ENCODE measurements at regions not wholly inside any gene's neighbourhood (a gene's known extent, or its start where the extent isn't known, plus 50 kb on each side); places are given as distances from the start of the nearest gene placed in this dataset.
"Not testable (repeated sequence)": the region's sequence is repeated elsewhere in the genome, so short reads cannot be mapped to it uniquely, and the experiment has no call there.

GRCh38 chr6:67694127-67694526 lies 941.0 kb upstream of the ADGRB3 start:
- TF ChIP-seq, protein P1, sequence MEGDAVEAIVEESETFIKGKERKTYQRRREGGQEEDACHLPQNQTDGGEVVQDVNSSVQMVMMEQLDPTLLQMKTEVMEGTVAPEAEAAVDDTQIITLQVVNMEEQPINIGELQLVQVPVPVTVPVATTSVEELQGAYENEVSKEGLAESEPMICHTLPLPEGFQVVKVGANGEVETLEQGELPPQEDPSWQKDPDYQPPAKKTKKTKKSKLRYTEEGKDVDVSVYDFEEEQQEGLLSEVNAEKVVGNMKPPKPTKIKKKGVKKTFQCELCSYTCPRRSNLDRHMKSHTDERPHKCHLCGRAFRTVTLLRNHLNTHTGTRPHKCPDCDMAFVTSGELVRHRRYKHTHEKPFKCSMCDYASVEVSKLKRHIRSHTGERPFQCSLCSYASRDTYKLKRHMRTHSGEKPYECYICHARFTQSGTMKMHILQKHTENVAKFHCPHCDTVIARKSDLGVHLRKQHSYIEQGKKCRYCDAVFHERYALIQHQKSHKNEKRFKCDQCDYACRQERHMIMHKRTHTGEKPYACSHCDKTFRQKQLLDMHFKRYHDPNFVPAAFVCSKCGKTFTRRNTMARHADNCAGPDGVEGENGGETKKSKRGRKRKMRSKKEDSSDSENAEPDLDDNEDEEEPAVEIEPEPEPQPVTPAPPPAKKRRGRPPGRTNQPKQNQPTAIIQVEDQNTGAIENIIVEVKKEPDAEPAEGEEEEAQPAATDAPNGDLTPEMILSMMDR (IDR thresholded peaks at IDR 0.05) = no peak
- DNase-seq = no peak
- no peaks in the 10 kb centered on the region for H3K27me3 Mint-ChIP-seq (ENCODE audit: insufficient read depth)

GRCh38 chr6:67689329-67689728 lies 945.8 kb upstream of the ADGRB3 start:
- no peak overlapping the region for H3K4me3 Mint-ChIP-seq
- H3K27ac Mint-ChIP-seq = no peak overlapping the region
- TF ChIP-seq, protein P1 (IDR thresholded peaks at IDR 0.05) = no peak
- peaks cover 12% of the 10 kb centered on the region for H3K9me3 Mint-ChIP-seq
- no peak for DNase-seq
- no peaks in the 10 kb centered on the region for H3K36me3 Mint-ChIP-seq (ENCODE audit: low read depth)
- no peaks in the 10 kb centered on the region; the same call in 1 of the 2 replicates for H3K4me1 Mint-ChIP-seq (ENCODE audit: low read depth)
- no peaks in the 10 kb centered on the region for H3K27me3 Mint-ChIP-seq (ENCODE audit: insufficient read depth)

More at GRCh38 chr6:67694127-67694526, 941.0 kb upstream of the ADGRB3 start:
- H3K27ac Mint-ChIP-seq = no peak overlapping the region
- peaks cover 12% of the 10 kb centered on the region for H3K9me3 Mint-ChIP-seq
- H3K36me3 Mint-ChIP-seq (ENCODE audit: low read depth) = no peaks in the 10 kb centered on the region
- H3K4me1 Mint-ChIP-seq (ENCODE audit: low read depth) = no peaks in the 10 kb centered on the region
- H3K4me3 Mint-ChIP-seq = no peak overlapping the region

GRCh38 chr6:67687396-67687795 lies 947.7 kb upstream of the ADGRB3 start:
- no peaks in the 10 kb centered on the region for H3K36me3 Mint-ChIP-seq (ENCODE audit: low read depth)
- TF ChIP-seq, protein P1 (IDR thresholded peaks at IDR 0.05) = no peak
- DNase-seq = no peak
- H3K27ac Mint-ChIP-seq = no peak overlapping the region
- peaks cover 12% of the 10 kb centered on the region for H3K9me3 Mint-ChIP-seq
- no peaks in the 10 kb centered on the region for H3K27me3 Mint-ChIP-seq (ENCODE audit: insufficient read depth)
- no peak overlapping the region for H3K4me3 Mint-ChIP-seq
- H3K4me1 Mint-ChIP-seq (ENCODE audit: low read depth) = no peaks in the 10 kb centered on the region; the same call in 1 of the 2 replicates

GRCh38 chr6:67686225-67686624 lies 948.9 kb upstream of the ADGRB3 start:
- H3K9me3 Mint-ChIP-seq; H3K27me3 Mint-ChIP-seq (ENCODE audit: insufficient read depth); H3K4me1 Mint-ChIP-seq (ENCODE audit: low read depth); H3K4me3 Mint-ChIP-seq; H3K27ac Mint-ChIP-seq; H3K36me3 Mint-ChIP-seq (ENCODE audit: low read depth); DNase-seq: not testable (repeated sequence)

DNA sequence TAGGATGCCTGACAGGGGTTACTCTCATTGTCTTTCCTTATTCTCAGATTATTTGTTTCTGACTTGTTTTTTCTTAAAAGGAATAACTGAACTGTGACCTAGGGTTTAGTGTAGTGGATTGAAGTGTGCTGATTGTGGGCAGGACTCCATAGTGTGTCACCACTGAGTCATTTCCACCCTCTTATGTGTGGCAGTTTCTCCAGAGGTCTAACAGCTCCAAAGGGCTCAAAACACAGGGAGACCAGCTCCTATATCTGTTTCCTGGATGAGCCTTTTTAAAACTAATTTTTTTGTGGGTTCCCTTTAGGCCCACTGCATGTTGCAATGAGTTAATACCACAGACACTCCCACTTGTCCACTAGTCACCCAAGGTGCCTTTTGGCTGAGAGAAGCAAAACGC lies 951.1 kb upstream of the ADGRB3 start:
- peaks cover 4% of the 10 kb centered on the region; the same call in 1 of the 2 replicates for H3K9me3 Mint-ChIP-seq
- DNase-seq = no peak
- no peak overlapping the region; the same call in 1 of the 2 replicates for H3K4me3 Mint-ChIP-seq
- TF ChIP-seq, protein P1 (IDR thresholded peaks at IDR 0.05) = no peak
- H3K27ac Mint-ChIP-seq = no peak overlapping the region
- no peaks in the 10 kb centered on the region for H3K36me3 Mint-ChIP-seq (ENCODE audit: low read depth)
- no peaks in the 10 kb centered on the region; the same call in 1 of the 2 replicates for H3K27me3 Mint-ChIP-seq (ENCODE audit: insufficient read depth)
- H3K4me1 Mint-ChIP-seq (ENCODE audit: low read depth) = no peaks in the 10 kb centered on the region; the same call in 1 of the 2 replicates

DNA sequence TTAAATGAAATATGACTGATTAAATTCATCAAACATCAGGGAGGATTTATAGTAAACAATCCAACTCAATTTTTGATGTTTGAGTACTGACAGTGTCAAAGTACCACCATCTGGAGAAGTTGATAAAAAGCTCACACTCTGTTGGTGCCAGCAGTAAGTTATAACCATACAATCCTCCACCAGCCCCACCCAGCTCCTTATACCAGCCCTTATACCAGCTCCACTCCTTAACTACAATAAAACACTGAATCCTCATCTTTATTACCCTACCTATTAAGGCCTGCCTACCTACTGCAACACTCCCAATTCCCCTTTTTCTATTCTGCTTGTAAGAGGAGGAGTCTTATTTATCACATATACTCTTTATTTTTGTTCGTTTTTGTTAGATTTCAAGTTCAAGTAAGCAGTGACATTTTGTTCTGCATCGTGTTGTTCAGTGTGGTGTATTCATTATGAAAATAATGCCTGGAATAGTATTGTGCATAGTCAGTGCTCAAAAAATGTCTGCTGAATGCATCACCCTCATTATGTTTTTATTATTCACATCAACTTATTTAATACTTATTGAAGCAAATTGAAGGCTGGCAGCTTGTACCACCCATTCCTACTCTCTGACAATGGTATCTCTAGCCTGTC lies 954.7 kb upstream of the ADGRB3 start:
- no peak for DNase-seq

More for the DNA sequence above, 954.7 kb upstream of the ADGRB3 start:
- Mint-ChIP-seq H3K36me3 (ENCODE audit: low read depth) (no peaks in the 10 kb centered on the region), H3K27ac (peak overlapping the region; percentile 58; the same call in 1 of the 2 replicates), H3K27me3 (ENCODE audit: insufficient read depth) (no peaks in the 10 kb centered on the region; the same call in 1 of the 2 replicates), H3K4me1 (ENCODE audit: low read depth) (no peaks in the 10 kb centered on the region; the same call in 1 of the 2 replicates), H3K4me3 (no peak overlapping the region; the same call in 1 of the 2 replicates), H3K9me3 (peaks cover 9% of the 10 kb centered on the region)
- TF ChIP-seq, protein P1 (IDR thresholded peaks at IDR 0.05) = no peak
